Epithelial cell of esophagus (primary cell): ENCODE measurements at regions not wholly inside any gene's neighbourhood (a gene's known extent, or its start where the extent isn't known, plus 50 kb on each side); places are given as distances from the start of the nearest gene placed in this dataset.
"Not testable (repeated sequence)": the region's sequence is repeated elsewhere in the genome, so short reads cannot be mapped to it uniquely, and the experiment has no call there.

Experiments used
- DNase-seq: peaks from one replicate; pipeline ENCODE4 v3.0.0; 2010; ENCODE audit warnings: low read depth
- H3K4me3 ChIP-seq: 2 replicates; pipeline ENCODE4 v1.5.1; 2011; ENCODE audit warnings: mild to moderate bottlenecking, low read length, control low read depth
- TF ChIP-seq, protein P1 (sequence below): IDR thresholded peaks from 2 replicates; pipeline ENCODE4 v1.5.1; 2011; ENCODE audit warnings: low read depth, mild to moderate bottlenecking, low read length, control low read depth, inconsistent platforms; ENCODE audit not compliant: insufficient read depth; ENCODE audit errors: missing control alignments

DNA sequence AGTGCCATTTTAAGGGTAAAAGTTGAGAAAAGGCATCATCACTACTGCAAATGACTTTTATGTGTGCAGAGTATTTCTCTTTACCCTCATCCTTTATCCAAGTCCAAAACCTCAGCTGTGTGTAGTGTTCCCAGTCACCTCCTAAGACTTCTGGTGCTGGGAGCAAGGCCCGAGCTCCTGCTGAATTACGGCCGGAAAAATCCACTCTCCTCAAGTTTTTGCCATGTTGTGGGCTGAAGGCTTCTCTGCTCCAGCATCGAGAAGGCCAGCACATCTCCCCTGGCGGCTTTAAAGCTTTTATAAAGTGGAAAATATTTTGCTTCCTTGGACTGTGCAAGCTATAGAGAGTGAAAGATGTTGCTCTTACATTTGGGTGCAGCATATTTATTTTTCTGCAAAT is 153.2 kb upstream of the THBS2 start:
- TF ChIP-seq, protein P1, sequence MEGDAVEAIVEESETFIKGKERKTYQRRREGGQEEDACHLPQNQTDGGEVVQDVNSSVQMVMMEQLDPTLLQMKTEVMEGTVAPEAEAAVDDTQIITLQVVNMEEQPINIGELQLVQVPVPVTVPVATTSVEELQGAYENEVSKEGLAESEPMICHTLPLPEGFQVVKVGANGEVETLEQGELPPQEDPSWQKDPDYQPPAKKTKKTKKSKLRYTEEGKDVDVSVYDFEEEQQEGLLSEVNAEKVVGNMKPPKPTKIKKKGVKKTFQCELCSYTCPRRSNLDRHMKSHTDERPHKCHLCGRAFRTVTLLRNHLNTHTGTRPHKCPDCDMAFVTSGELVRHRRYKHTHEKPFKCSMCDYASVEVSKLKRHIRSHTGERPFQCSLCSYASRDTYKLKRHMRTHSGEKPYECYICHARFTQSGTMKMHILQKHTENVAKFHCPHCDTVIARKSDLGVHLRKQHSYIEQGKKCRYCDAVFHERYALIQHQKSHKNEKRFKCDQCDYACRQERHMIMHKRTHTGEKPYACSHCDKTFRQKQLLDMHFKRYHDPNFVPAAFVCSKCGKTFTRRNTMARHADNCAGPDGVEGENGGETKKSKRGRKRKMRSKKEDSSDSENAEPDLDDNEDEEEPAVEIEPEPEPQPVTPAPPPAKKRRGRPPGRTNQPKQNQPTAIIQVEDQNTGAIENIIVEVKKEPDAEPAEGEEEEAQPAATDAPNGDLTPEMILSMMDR: no peak
- no peak for DNase-seq
- no peak overlapping the region for H3K4me3 ChIP-seq

DNA sequence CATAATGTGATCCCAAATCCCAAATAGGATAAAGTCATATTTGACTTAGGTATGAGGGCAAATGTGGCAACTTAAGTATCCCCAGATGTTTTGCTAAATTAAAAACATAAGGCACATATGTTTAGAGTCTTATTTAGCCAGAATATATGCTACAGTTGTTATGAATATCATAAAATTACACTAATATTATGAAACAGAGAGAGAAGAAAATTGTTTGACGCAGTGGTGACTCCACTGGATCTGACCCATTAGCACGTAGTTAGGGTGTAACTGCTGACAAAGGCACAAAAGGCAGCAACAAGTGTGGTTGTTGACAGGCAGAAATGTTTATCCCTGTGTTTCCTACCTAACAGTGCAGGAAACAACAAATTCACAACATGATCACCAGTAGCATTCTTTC is 152.4 kb upstream of the THBS2 start:
- no peak overlapping the region for H3K4me3 ChIP-seq
- no peak for DNase-seq
- TF ChIP-seq, protein P1: no peak

DNA sequence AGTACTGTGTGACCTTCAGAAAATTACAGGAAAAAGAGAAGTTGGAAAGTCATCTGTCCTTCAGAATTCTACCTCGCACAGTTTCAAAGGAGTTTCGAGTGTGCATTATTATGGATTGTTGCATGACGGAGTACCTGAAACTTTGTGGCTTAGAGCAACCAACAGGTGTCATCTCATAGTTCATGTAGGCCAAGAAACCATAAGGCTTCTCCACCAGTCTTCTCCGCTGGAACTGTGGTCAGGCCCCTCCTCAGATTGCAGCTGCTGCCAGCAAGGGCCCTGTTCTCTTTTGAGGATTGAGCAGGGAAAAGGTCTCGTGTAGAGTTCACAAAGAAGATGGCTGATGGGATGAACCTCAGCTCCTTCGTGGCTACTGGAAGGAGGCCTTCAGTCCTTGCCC is 151.2 kb upstream of the THBS2 start:
- TF ChIP-seq, protein P1: no peak
- no peak for DNase-seq
- H3K4me3 ChIP-seq: no peak overlapping the region

DNA sequence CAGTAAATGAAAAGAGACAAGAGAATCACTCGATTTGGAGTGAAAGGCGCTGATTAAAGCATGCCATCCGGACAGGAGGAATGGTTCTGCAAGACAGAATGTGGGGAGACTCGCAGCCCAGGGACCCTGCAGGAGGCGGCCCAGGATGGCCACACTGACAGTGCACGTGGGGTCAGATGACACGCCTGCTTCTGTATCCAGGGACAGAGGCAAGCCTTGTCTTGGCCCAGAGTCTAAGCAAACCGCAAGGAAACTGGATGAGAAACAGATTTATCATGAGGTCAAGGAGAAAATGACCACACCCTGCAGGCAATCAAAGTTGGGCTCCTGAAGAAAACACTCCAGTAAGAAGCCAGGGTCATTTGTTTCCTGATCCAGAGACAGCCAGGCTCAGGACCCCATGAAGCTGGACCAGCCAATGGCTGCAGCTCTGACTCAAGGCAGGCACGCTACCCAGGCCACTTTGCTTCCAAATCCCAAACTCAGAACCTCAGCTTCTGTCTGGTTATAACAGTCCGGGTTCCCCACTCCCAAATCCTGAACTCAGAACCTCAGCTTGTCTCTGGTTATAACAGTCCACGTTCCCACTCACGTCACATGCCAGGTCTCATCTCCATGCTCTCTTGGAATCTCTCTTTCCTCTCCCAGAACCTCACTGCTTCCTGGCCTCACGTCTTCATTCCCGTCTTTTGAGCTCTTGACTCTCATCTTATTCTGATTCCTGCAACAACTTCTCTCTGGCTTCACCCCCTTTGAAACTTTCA is 144.9 kb upstream of the THBS2 start:
- no peak overlapping the region for H3K4me3 ChIP-seq
- DNase-seq: no peak
- TF ChIP-seq, protein P1: no peak

DNA sequence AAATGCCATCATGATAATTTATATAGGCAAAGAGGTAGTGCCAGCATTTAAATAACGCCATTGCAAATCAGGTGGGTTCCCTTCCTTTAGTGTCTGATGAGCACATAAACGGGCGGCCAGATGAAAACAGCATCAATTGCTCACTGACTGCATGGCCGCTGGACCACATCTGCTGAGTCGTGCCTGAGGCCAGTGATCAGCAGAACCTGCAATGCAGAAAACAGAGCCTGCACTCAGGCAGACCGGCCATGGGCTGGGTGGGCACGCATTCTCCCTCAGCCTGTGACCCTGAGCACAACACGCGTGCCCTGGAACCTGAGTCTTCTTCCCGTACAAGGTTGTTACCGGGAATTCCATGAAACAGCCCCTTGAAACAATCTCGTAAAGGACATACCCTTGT is 144.0 kb upstream of the THBS2 start:
- no peak for DNase-seq
- H3K4me3 ChIP-seq: no peak overlapping the region
- TF ChIP-seq, protein P1: no peak

DNA sequence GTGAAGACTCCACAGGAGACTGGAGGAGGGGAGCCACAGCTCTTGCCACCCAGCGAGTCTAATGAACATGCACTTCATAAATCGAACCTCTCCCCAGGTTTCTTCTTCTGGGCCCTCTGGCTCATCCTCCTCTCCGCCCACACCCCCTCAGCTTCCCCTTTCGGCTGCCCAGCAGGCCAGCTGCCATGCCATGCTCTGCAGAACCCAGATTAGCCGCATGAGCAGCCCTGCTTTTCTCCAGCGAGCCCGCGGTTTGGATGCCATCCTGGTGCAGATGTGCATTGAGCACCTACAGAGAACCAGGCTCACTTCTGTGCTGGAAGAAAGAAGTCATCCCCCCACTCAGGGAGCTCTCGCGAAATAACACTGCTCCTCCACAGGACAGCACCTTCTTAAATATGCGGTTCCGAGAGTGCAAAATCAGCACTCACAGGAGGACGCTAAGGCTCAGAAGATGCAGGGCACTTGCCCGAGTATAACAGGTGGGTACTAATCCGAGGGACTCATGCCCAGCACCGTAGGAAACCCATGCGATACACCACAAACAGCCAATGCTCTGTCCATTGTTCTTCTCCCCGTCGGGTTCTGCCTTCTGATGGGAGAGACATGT is 143.0 kb upstream of the THBS2 start:
- H3K4me3 ChIP-seq: no peak overlapping the region
- TF ChIP-seq, protein P1: no peak
- no peak for DNase-seq

DNA sequence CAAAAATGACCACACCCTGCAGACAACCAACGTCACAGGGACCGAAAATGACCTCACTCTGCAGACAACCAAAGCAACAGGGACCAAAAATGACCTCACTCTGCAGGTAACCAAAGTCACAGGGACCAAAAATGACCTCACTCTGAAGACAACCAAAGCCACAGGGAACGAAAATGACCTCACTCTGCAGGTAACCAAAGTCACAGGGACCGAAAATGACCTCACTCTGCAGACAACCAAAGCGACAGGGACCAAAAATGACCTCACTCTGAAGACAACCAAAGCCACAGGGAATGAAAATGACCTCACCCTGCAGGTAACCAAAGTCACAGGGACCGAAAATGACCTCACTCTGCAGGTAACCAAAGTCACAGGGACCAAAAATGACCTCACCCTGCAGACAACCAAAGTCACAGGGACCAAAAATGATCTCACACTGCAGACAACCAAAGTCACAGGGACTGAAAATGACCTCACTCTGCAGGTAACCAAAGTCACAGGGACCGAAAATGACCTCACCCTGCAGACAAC is 142.4 kb upstream of the THBS2 start:
- not testable (repeated sequence) for H3K4me3 ChIP-seq, DNase-seq
